H1 (cell line): ENCODE measurements at regions not wholly inside any gene's neighbourhood (a gene's known extent, or its start where the extent isn't known, plus 50 kb on each side); places are given as distances from the start of the nearest gene placed in this dataset.

ENCODE experiments used
- CTCF ChIP-seq, 3 experiments: IDR thresholded peaks; 1 replicate in 2 of 3; 2 replicates in 1 of 3; pipeline versions ENCODE4 v1.5.1 to v1.6.1; 2011; ENCODE audit warnings: low read length in 3 of 3, mild to moderate bottlenecking in 3 of 3, inconsistent platforms in 2 of 3, low read depth in 1 of 3, moderate library complexity in 1 of 3; ENCODE audit not compliant: insufficient read depth in 1 of 3; ENCODE audit errors: control extremely low read depth in 1 of 3
- EP300 ChIP-seq, 2 experiments: IDR thresholded peaks; 1 replicate in 1 of 2; 2 replicates in 1 of 2; pipeline ENCODE4 v1.6.1; 2011 to 2012; ENCODE audit warnings: low read depth in 2 of 2, low read length in 2 of 2, mild to moderate bottlenecking in 2 of 2, borderline replicate concordance in 1 of 2, inconsistent platforms in 1 of 2, moderate library complexity in 1 of 2
- EZH2 ChIP-seq: fragments of 200-600 bp; sonication (generic); IDR thresholded peaks from 2 replicates; pipeline ENCODE4 v1.7.1; 2012; ENCODE audit warnings: low read depth, mild to moderate bottlenecking, moderate library complexity, low read length, inconsistent platforms; ENCODE audit not compliant: severe bottlenecking
- HDAC2 ChIP-seq, 2 experiments: fragments of 300-600 bp in 1 of 2; sonication (generic) in 1 of 2; IDR thresholded peaks; 2 replicates each; pipeline ENCODE4 v1.6.1; 2011 to 2012; ENCODE audit warnings: low read depth in 2 of 2, low read length in 2 of 2, mild to moderate bottlenecking in 2 of 2, moderate library complexity in 2 of 2, borderline replicate concordance in 1 of 2, inconsistent platforms in 1 of 2
- JUND ChIP-seq: IDR thresholded peaks from 2 replicates; pipeline ENCODE4 v1.6.1; 2011; ENCODE audit warnings: mild to moderate bottlenecking, improper control_type of control experiment, low read length
- RNF2 ChIP-seq: fragments of 200-900, 300-1000 bp; sonication (generic); IDR thresholded peaks from 2 replicates; pipeline ENCODE4 v1.7.1; 2016; ENCODE audit warnings: borderline replicate concordance, low read depth, mild to moderate bottlenecking, antibody characterized with exemption, low read length; ENCODE audit not compliant: poor library complexity, severe bottlenecking; ENCODE audit errors: missing control alignments
- TAF1 ChIP-seq: IDR thresholded peaks from 2 replicates; pipeline ENCODE4 v1.6.1; 2011; ENCODE audit warnings: mild to moderate bottlenecking, low read depth, low read length
- YY1 ChIP-seq: IDR thresholded peaks from 2 replicates; pipeline ENCODE4 v1.6.1; 2011; ENCODE audit warnings: low read depth, mild to moderate bottlenecking, low read length

- TF ChIP-seq CTCF (IDR thresholded peaks at IDR 0.05; ENCODE audit: control extremely low read depth in 1 of 3, insufficient read depth in 1 of 3, low read depth in 1 of 3, low read length in 3 of 3), result no peak
- TF ChIP-seq TAF1, result no peak
- no peak for TF ChIP-seq EZH2
- no peak for TF ChIP-seq EP300 (IDR thresholded peaks at IDR 0.05; ENCODE audit: borderline replicate concordance in 1 of 2, low read depth in 2 of 2, low read length in 2 of 2)
- TF ChIP-seq YY1, result no peak
- no peak for TF ChIP-seq RNF2
- TF ChIP-seq JUND, result no peak
- no peak for TF ChIP-seq HDAC2 (IDR thresholded peaks at IDR 0.05; ENCODE audit: borderline replicate concordance in 1 of 2, low read depth in 2 of 2, low read length in 2 of 2)
These were observed 65.3 kb downstream of the SEPTIN7 start for GRCh38 chr7:35866186-35866585.
